ENCODE measurements at regions not wholly inside any gene's neighbourhood (a gene's known extent, or its start where the extent isn't known, plus 50 kb on each side); places are given as distances from the start of the nearest gene placed in this dataset.

- DNase-seq (ENCODE audit: low spot score) (no peak), ATAC-seq (ENCODE audit: low FRiP score) (no peak)
- TF ChIP-seq, protein P1, sequence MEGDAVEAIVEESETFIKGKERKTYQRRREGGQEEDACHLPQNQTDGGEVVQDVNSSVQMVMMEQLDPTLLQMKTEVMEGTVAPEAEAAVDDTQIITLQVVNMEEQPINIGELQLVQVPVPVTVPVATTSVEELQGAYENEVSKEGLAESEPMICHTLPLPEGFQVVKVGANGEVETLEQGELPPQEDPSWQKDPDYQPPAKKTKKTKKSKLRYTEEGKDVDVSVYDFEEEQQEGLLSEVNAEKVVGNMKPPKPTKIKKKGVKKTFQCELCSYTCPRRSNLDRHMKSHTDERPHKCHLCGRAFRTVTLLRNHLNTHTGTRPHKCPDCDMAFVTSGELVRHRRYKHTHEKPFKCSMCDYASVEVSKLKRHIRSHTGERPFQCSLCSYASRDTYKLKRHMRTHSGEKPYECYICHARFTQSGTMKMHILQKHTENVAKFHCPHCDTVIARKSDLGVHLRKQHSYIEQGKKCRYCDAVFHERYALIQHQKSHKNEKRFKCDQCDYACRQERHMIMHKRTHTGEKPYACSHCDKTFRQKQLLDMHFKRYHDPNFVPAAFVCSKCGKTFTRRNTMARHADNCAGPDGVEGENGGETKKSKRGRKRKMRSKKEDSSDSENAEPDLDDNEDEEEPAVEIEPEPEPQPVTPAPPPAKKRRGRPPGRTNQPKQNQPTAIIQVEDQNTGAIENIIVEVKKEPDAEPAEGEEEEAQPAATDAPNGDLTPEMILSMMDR (IDR thresholded peaks at IDR 0.05) = no peak
These were observed 178.1 kb downstream of the TOX3 start for GRCh38 chr16:52368859-52369258.

- no peak for DNase-seq (ENCODE audit: low spot score)
These were observed 179.1 kb downstream of the TOX3 start for GRCh38 chr16:52367821-52368220.

DNA sequence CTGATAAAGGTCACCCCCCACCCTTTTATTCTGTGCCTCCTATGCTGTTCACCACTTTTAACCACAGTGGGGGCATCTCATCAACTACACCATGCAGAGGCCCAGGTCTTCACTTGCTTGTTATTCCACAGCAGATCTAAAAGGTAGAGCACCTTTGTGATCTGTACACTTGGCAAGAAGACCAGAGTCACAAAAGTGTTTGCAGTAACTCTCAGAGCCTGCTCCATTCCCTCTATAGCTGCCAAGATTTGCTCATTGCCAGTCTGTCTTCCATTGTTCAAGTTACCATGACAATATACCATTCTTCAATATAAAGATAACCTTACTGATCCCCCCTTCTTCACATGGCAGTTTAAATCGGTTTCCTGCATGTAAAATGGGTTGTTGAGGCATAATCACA, 180.0 kb downstream of the TOX3 start:
- ATAC-seq (ENCODE audit: low FRiP score) = no peak
- TF ChIP-seq, protein P1 (IDR thresholded peaks at IDR 0.05) = no peak
- DNase-seq (ENCODE audit: low spot score) = no peak

More at GRCh38 chr16:52367821-52368220, 179.1 kb downstream of the TOX3 start:
- TF ChIP-seq, protein P1 (IDR thresholded peaks at IDR 0.05) = no peak
- ATAC-seq (ENCODE audit: low FRiP score) = no peak

- TF ChIP-seq, protein P1 (IDR thresholded peaks at IDR 0.05) = no peak
These were observed 182.4 kb downstream of the TOX3 start for GRCh38 chr16:52364500-52364899.

GRCh38 chr16:52363082-52363481, 183.9 kb downstream of the TOX3 start:
- ATAC-seq (ENCODE audit: low FRiP score) = no peak
- TF ChIP-seq, protein P1 (IDR thresholded peaks at IDR 0.05) = no peak
- no peak for DNase-seq (ENCODE audit: low spot score)

More at GRCh38 chr16:52364500-52364899, 182.4 kb downstream of the TOX3 start:
- ATAC-seq (ENCODE audit: low FRiP score) (no peak), DNase-seq (ENCODE audit: low spot score) (no peak)

- TF ChIP-seq, protein P1 (IDR thresholded peaks at IDR 0.05) = no peak
- DNase-seq (ENCODE audit: low spot score) = no peak
- no peak for ATAC-seq (ENCODE audit: low FRiP score)
These were observed 189.2 kb downstream of the TOX3 start for GRCh38 chr16:52357711-52358110.

DNA sequence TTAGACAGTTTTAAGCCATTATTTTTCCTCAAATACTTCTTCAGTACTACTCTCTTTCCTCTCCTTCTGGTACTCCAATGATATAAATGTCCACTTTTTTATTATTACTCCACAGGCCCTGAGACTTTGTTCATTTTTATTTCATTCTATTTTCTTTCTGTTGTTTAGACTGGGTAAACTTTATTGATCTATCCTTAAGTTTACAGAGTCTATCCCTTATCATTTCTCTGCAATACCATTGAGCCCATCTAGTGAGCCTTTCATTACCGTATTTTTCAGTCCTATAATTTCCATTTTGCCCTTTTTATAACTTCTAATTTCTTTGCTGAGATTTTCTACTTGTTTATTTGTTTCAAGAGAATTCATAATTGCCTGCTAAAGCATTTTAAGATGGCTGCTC, 193.7 kb downstream of the TOX3 start:
- ATAC-seq (ENCODE audit: low FRiP score) (no peak), DNase-seq (ENCODE audit: low spot score) (no peak)
- TF ChIP-seq, protein P1 (IDR thresholded peaks at IDR 0.05) = no peak

Measured in omental fat pad (tissue), 3 donors.